Upper lobe of right lung (tissue), 1 donor: ENCODE measurements at regions not wholly inside any gene's neighbourhood (a gene's known extent, or its start where the extent isn't known, plus 50 kb on each side); places are given as distances from the start of the nearest gene placed in this dataset.

Experiments used
- ATAC-seq: fragments of 200-7000 bp; cut with Tn5 transposase; one replicate; pipeline ENCODE4 v1.9.1; 2020; ENCODE audit warnings: mild to moderate bottlenecking, moderate library complexity
- DNase-seq: peaks from one replicate; pipeline ENCODE4 v3.0.0-alpha.2; 2020
- H3K27ac ChIP-seq: fragments of 200-600 bp; one replicate; pipeline ENCODE4 v1.8.0; 2022
- H3K27me3 ChIP-seq: fragments of 200-600 bp; one replicate; pipeline ENCODE4 v1.8.0; 2022; ENCODE audit warnings: mild to moderate bottlenecking
- H3K36me3 ChIP-seq: fragments of 200-600 bp; one replicate; pipeline ENCODE4 v1.8.0; 2022
- H3K4me1 ChIP-seq: fragments of 200-600 bp; one replicate; pipeline ENCODE4 v1.8.0; 2022
- H3K4me3 ChIP-seq: fragments of 200-600 bp; one replicate; pipeline ENCODE4 v1.8.0; 2022; ENCODE audit warnings: mild to moderate bottlenecking
- H3K9me3 ChIP-seq: fragments of 200-600 bp; one replicate; pipeline ENCODE4 v1.8.0; 2022
- CTCF ChIP-seq: fragments of 200-600 bp; IDR thresholded peaks from one replicate; pipeline ENCODE4 v1.8.0; 2022; ENCODE audit warnings: antibody characterized with exemption
- intact Hi-C: fragments of 100-400 bp; cut with DNase I; formaldehyde crosslinking; loops from one replicate; pipeline ENCODE4 v1.11.0; 2022
- donor health status: DM: no; HTN: yes; CAD: no; lungs with severe emphysema.

GRCh38 chr13:89470901-89471300, 1799.7 kb downstream of the SLITRK5 start:
- Histone ChIP-seq H3K27me3 (no peaks in the 10 kb centered on the region), H3K9me3 (no peaks in the 10 kb centered on the region), H3K4me1 (no peaks in the 10 kb centered on the region), H3K27ac (no peak overlapping the region), H3K4me3 (no peak overlapping the region), H3K36me3 (no peaks in the 10 kb centered on the region)
- intact Hi-C loops = no loop called here
- no peak for TF ChIP-seq CTCF
- ATAC-seq (no peak), DNase-seq (no peak)

- no peaks in the 10 kb centered on the region for H3K36me3 ChIP-seq
- no peaks in the 10 kb centered on the region for H3K27me3 ChIP-seq
- intact Hi-C loops = no loop called here
- no peak overlapping the region for H3K27ac ChIP-seq
- ATAC-seq = no peak
- no peaks in the 10 kb centered on the region for H3K4me1 ChIP-seq
- no peak for DNase-seq
- TF ChIP-seq CTCF = no peak
- no peak overlapping the region for H3K4me3 ChIP-seq
- H3K9me3 ChIP-seq = no peaks in the 10 kb centered on the region
These were observed 1803.3 kb downstream of the SLITRK5 start for GRCh38 chr13:89474432-89474831.

- Histone ChIP-seq H3K36me3 (no peaks in the 10 kb centered on the region), H3K27ac (no peak overlapping the region), H3K4me1 (no peaks in the 10 kb centered on the region), H3K27me3 (no peaks in the 10 kb centered on the region), H3K9me3 (no peaks in the 10 kb centered on the region), H3K4me3 (no peak overlapping the region)
- no peak for DNase-seq
- intact Hi-C loops = no loop called here
- no peak for ATAC-seq
- no peak for TF ChIP-seq CTCF
These were observed 1814.9 kb downstream of the SLITRK5 start for GRCh38 chr13:89486065-89486464.

GRCh38 chr13:89486709-89487108, 1815.5 kb downstream of the SLITRK5 start:
- Histone ChIP-seq H3K27me3 (no peaks in the 10 kb centered on the region), H3K27ac (no peak overlapping the region), H3K4me3 (no peak overlapping the region), H3K9me3 (no peaks in the 10 kb centered on the region), H3K4me1 (no peaks in the 10 kb centered on the region), H3K36me3 (no peaks in the 10 kb centered on the region)
- intact Hi-C loops = no loop called here
- no peak for ATAC-seq
- no peak for DNase-seq
- TF ChIP-seq CTCF = no peak

- Histone ChIP-seq H3K4me1 (no peaks in the 10 kb centered on the region), H3K9me3 (no peaks in the 10 kb centered on the region), H3K36me3 (no peaks in the 10 kb centered on the region), H3K27me3 (no peaks in the 10 kb centered on the region), H3K27ac (no peak overlapping the region), H3K4me3 (no peak overlapping the region)
- intact Hi-C loops = no loop called here
- TF ChIP-seq CTCF = no peak
- DNase-seq = no peak
- no peak for ATAC-seq
These were observed 1819.5 kb downstream of the SLITRK5 start for GRCh38 chr13:89490661-89491060.

GRCh38 chr13:89496478-89496877, 1825.3 kb downstream of the SLITRK5 start:
- Histone ChIP-seq H3K27ac (no peak overlapping the region), H3K36me3 (no peaks in the 10 kb centered on the region), H3K4me3 (no peak overlapping the region), H3K9me3 (no peaks in the 10 kb centered on the region), H3K27me3 (no peaks in the 10 kb centered on the region), H3K4me1 (no peaks in the 10 kb centered on the region)
- TF ChIP-seq CTCF = no peak
- no peak for ATAC-seq
- DNase-seq = no peak
- intact Hi-C loops = no loop called here
